Inferior parietal cortex (tissue), 1 donor: ENCODE measurements at regions not wholly inside any gene's neighbourhood (a gene's known extent, or its start where the extent isn't known, plus 50 kb on each side); places are given as distances from the start of the nearest gene placed in this dataset.

Experiments used
- DNase-seq: peaks from one replicate; pipeline ENCODE4 v3.0.0-alpha.2; 2016; ENCODE audit errors: extremely low spot score

- DNase-seq: no peak
Observed at GRCh38 chr13:107117327-107118012, 549.5 kb upstream of the ARGLU1 start.

DNA sequence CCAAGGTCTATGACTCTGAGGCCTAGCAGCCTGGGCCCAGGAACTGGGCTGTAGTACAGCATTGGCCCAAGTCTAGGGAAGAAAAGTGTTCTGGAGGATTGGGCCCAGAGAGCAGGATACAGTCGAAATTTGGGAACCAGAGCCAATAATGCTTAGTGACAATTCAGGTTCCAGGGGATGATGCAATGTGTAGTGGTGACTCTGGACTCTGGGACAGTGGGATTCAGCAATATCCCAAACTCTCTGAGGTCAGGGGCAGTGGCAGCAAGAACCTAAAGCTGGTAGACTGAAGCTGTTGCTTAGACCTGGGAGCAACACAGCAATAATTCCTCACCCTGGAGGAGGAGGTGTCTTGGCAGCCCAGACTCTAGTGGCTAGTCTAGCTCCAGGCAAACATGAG is 545.5 kb upstream of the ARGLU1 start:
- no peak for DNase-seq

DNA sequence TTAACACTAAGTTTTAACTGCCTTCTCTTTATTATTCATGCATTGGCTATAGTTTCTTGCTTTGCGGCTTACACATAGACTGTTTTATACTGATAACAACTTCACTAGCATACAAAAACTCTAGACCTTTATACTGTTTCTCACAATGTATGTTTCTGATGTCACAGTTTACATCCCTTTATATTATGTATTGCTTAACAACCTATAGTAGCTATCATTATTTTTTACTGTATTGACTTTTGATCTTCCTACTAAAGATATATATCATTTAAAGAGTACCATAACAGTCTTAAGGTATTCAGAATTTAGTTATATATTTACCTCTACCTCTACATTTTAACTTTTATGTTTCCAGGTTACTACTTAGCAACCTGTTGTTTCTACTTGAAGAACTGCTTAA is 543.3 kb upstream of the ARGLU1 start:
- DNase-seq: no peak

DNA sequence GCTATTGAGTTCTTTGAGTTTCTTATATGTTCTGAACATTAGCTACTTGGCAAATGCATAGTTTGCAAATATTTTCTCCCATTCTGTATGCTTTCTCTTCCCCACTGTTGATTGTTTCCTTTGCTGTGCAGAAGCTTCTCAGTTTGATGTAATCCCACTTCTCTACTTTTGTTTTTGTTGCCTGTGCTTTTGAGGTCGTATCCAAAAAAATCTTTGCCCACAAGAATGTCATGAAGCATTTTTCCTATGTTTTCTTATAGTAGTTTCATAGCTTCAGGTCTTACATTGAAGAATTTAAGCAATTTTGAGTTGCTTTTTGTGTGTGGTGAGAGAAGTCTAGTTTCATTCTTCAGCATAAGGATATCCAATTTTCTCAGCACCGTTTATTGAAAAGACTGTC is 536.7 kb upstream of the ARGLU1 start:
- no peak for DNase-seq

- no peak for DNase-seq
Observed at GRCh38 chr13:107102676-107103075, 534.7 kb upstream of the ARGLU1 start.

DNA sequence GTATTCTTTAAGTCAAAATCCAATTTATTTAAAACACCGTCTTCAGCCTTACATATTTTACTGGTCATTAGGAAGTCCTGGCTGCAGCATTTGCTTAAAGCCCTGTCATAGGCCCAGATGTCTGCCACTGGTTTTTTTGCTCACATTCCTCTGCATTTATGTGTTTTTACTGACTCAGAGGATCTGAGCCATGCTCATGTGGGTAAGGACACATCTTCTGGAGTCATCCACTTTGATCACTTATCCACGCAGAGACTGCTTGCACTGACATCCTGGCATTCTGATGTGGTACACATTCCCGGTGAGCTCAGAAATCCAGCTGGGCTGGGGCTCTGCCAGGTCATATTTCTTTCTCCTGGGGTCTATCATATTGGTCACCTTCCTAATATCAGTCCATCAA is 531.7 kb upstream of the ARGLU1 start:
- no peak for DNase-seq

- DNase-seq: no peak
Observed at GRCh38 chr13:107097916-107098315, 530.0 kb upstream of the ARGLU1 start.

- no peak for DNase-seq
Observed at GRCh38 chr13:107095876-107096275, 527.9 kb upstream of the ARGLU1 start.

DNA sequence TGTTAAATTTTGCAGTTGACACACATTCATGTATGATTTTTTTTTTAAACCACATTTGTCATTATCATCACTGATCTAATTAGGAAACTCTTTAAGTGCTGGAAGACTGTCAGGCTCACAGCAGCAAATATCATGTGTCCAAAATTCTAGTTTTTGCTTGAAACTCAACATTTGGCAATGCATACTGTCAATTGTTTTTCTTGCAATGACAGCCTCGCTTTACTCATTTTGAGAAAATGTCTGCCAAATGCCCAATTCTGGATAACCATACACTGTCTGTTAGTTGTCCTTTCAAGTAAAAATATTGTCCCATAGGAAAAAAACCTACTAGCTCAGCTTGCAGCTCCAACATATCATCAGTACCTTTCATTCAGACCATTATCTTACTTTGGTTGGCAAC is 523.9 kb upstream of the ARGLU1 start:
- no peak for DNase-seq

DNA sequence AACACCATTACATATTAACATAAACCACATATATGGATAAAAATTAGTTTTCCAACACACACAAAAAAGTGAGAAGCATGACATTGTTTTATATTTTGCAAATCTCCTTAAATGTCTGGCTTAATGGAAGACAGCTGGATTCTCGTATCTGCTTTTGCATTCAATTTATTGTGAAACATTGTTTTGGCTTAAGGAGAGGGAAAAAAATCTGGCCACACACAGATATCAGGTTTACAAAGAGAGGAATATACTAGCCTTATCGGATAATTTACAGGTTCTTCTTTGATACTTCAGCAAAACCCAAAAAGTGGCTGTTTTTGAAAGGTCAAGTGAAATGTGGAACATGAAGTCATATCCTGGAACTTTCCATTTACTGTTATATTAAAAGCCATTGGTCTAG is 523.5 kb upstream of the ARGLU1 start:
- DNase-seq: no peak

- DNase-seq: no peak
Observed at GRCh38 chr13:107088061-107088460, 520.1 kb upstream of the ARGLU1 start.

- DNase-seq: no peak
Observed at GRCh38 chr13:107079423-107080049, 511.6 kb upstream of the ARGLU1 start.

DNA sequence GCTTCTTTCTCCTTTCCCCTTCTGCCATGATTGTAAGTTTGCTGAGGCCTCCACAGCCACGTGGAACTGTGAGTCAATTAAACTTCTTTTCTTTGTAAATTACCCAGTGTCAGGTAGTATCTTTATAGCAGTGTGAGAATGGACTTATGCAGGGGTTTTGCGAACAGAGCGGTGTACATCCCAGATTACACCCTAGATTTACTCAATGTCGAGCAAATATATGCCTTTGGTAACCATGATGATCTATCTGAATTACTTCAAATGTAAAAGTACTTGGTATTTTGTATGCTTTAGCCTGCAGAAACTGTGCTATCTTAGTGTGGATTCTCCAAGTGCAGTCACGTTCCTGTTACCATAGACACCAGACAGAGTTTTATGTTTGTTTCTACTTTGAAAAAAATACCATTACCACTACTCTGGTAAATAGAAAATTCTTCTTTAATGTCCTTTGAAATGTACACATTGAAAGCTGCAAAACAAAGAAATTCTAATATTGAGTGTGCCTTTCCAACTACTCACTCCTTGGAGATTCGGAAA is 510.4 kb upstream of the ARGLU1 start:
- no peak for DNase-seq

GRCh38 chr13:107076801-107077200 is 508.9 kb upstream of the ARGLU1 start:
- no peak for DNase-seq

GRCh38 chr13:107075576-107075975 is 507.6 kb upstream of the ARGLU1 start:
- DNase-seq: no peak

DNA sequence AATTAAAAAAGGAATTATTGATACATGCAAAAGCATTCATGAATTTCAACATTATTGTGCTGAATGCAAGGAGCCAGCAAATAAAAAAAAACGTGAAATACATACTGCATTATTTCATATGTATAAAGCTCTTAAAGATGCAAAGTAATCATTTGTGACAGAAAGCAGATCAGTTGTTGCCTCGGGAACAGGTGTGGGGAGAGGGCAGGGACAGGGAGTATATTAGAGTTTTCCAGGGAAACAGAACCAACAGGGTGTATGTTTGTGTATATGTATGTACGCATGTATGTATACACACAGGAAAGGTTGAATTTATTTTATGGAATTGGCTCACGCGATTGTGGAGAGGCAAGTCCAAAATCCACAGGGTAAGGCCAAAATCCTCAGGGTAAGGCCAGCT is 502.9 kb upstream of the ARGLU1 start:
- DNase-seq: no peak

GRCh38 chr13:107069108-107069776 is 501.3 kb upstream of the ARGLU1 start:
- no peak for DNase-seq

DNA sequence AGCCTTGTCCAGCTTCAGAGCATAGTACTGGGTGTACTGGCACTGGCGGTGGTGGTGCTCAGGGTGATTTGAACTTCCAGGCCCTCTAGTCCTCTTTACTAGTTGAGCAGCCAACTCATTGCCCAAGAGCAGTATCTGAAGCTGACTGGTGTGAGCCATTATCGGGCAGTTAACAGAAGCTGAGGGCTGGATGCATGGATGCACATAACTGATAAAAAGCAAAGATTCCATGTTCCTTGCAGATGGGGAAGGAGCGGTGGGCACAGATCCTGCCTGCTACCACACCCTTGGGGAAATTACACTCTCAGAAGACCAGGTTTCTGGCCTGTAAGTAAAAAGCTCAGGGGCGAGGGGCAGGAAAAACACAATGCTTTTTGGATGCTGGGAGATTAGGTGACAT is 499.4 kb upstream of the ARGLU1 start:
- DNase-seq: no peak

DNA sequence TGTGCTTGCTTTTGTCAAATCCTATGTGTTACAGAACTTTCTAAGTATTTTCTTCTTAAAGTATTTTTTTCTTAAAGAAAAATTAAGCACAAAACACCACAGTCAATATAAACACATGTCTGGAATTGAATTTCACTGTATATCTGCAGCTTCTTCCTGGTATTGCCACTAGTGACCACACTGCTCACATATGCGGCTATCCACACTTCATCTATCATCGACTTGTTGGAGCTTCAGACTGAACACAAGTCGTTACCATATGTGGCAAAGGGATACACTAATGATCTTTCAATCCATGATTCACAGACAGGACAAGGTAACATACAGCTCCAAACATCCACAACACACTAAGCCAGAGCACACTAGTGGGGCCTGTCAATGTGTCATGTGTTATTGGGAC is 498.4 kb upstream of the ARGLU1 start:
- no peak for DNase-seq

DNA sequence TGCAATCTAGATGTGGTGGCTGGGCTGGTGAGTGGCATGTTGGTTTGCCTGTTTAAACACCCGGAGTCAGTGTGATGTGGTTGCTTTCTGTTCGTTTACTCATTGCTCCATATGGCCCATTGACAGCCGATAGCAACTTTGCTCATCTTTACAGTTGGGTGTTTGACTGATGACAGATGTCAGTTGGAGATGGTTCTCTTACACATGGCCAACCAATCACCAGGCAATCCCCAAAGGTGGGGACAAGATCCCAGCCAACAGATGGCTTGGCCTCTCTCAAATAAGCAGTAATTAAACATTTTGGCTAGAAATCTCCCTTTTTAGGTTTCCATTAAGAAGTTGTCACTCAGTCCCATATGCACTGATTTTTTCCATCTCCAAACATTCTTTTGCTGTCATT is 497.1 kb upstream of the ARGLU1 start:
- no peak for DNase-seq

DNA sequence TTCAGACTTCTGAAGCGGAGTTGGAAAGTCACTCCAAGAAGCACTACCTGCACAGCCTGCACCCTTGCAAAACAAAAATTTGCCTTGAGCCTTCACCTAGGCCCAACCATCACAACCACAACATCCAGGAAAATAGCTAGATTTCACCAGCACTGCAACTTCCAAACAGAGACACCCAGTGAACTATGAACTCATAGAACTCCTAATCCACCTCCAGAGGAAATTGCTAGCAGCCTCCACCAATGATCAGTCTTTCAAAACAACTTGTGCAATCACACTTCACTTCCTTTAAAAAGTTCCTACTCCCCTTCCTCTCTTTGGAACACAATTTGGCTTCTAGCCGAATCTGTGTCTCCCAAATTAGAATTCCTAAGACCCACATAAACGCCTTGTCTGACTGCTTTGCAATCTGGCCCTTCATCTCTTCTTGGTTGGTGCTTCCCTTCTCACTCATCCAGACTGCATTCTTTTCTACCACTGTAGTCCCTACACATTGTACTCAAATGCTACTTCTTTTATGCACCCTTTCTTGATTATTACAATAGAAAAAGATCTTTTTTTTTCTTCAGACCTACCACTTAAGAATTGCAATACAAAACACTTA is 489.2 kb upstream of the ARGLU1 start:
- no peak for DNase-seq
